HG03439 (cell line): ENCODE measurements at regions not wholly inside any gene's neighbourhood (a gene's known extent, or its start where the extent isn't known, plus 50 kb on each side); places are given as distances from the start of the nearest gene placed in this dataset.
"Not testable (repeated sequence)": the region's sequence is repeated elsewhere in the genome, so short reads cannot be mapped to it uniquely, and the experiment has no call there.

Experiments used
- ATAC-seq: cut with Tn5 transposase; IDR thresholded peaks from one replicate; pipeline ENCODE4 v1.9.1; 2021; ENCODE audit warnings: mild to moderate bottlenecking, moderate library complexity; ENCODE audit not compliant: unreplicated experiment

DNA sequence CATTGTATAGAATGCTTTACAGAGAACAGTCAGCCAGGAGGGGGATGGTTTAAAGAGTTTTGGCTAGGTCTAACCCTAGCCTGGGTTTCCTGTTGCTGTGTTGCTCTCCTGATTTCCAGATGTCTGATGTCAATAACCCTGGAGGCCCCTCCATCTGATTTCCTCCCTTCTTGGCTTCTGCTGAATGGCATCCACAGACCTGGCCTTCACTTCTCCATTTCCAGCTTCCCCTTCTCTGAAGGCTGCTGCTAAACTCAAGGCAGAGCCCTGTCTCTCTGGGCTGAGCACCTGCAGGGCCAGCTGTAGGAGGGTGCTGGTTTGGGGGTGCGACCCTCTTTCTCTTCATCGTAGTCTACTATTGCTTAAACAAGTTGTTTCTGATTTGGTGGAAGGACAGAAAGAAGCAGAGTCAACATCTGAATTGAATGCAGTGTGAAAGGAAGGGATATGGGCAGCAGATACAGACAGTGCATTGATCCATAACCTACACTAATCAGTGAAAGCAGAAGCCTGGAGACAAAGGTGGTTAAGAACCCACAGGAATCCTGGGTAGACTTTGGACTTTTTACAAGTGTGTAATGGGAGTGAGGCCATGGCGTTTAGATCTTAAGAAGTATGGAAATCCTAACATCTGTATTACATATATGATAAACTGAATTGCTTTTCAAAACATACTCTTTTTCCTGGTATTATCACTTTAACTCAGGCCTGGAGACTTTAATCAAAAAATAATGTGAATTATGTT lies 153.6 kb downstream of the HRH4 start:
- ATAC-seq, result no peak

DNA sequence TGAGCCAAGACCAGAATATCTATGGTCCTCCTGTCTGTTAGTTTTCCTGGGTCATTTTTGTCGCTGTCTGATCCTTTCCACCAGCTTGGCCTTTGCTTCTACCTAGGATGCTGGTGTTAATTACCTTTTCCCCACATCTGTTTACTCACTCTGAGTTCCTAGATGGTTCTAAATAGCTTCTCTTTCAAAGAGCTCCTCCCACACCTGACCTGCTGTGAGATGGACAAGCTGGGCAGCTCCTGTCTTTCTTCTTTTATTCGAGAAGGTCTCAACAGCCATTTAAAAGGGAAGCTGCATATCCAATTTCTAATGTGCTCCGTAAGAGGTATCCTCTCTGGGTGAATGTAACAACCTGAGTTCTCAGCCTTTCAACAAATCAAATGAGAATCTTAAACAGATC lies 156.2 kb downstream of the HRH4 start:
- ATAC-seq, result no peak

DNA sequence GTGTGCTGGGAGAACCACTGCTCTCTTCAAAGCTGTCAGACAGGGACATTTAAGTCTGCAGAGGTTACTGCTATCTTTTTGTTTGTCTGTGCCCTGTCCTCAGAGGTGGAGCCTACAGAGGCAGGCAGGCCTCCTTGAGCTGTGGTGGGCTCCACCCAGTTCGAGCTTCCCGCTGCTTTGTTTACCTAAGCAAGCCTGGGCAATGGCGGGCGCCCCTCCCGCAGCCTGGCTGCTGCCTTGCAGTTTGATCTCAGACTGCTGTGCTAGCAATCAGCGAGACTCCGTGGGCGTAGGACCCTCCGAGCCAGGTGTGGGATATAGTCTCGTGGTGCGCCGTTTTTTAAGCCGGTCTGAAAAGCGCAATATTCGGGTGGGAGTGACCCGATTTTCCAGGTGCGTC lies 164.0 kb downstream of the HRH4 start:
- not testable (repeated sequence) for ATAC-seq

DNA sequence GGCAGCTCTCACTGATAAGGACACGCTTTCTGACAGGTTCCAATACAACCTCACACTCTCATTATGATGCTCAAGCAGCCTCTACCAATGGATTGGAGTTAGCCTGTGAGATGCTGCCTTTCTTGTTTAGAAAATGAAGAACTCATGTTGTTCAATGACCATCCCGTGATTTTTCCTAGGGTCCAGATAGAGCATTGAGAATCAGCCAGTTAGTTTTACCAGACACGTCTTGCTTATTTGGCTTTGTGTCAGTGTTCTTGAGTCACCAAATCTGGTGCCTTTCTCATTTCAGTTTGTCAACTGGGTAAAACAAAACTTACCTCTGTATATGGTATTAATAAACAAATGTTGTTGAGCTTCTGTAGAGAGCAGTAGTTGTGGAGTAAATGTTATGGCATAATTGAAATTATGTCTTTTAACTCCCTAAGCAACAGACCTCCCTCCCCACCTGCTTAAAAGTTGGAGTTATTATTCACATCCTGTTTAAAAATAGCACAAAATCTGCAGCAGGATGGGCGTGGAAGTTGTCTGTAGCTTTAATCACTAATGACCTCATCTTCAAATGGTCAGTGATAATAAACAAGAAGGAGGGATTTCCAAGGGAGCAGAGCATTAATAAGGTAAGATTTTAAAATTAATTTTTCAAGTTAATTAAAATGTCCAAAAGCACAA lies 167.3 kb downstream of the HRH4 start:
- no peak for ATAC-seq

DNA sequence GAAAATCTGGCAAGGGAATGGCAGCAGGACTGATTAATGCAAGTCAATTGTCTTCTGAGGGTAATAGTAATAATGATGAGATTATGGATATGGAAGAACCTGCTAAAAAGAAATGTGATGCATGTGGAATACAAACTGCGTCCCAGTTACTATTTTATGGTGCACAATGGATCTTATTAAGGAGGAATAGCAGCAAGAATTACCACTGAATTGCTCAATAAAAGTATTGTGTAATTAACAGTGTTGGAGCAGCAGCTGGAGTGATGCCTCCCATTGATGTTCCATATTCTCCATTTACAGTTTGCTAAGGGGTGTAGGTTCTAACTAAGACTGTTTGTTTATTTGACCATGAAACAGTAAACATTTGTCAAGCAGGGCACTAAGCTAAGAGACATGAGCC lies 167.9 kb downstream of the HRH4 start:
- ATAC-seq, result no peak

DNA sequence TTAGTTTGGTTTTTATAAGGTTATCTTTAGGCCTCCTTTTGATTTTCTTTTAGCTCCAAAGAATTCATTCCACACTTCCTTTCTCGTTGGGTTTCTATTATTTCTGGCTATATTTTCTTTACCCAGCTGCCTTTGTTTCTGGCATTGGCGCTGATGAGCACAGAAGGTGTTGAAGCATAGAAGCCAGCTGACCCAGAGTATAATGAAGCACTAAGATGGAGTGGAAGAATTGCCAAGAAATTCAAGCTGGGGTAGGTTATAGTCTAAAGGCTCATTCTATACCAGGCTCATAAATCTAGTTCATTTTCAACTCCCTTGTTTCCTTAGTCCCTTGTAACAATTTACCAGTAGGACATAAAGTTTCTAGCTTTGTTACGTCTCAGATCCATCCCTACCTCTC lies 169.5 kb downstream of the HRH4 start:
- ATAC-seq, result no peak

DNA sequence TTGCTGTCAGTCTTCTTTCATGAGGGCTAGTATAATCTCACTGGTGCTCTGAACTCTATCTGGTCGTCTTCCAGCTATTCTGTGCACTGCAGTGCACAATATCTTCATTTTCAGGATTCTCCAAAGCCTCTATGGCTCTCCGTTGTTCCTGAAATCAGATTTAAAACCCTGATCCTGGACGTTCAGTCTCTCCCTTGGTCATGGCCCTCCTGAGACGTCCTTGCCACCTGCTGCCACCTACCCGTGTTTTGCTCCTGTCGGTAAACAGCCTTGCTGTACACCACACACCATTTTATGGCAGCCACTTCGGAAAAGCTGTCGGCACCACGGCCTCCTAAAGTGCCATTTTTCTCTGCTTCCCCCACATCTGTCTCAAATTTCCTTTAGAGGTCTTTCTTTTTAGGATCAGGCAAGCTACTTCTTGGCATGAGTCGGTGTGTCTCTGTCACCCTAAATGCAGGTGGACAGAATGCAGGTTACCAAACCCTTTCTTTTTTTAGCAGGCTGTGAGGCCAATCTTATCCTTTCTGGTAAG lies 170.0 kb downstream of the HRH4 start:
- no peak for ATAC-seq

DNA sequence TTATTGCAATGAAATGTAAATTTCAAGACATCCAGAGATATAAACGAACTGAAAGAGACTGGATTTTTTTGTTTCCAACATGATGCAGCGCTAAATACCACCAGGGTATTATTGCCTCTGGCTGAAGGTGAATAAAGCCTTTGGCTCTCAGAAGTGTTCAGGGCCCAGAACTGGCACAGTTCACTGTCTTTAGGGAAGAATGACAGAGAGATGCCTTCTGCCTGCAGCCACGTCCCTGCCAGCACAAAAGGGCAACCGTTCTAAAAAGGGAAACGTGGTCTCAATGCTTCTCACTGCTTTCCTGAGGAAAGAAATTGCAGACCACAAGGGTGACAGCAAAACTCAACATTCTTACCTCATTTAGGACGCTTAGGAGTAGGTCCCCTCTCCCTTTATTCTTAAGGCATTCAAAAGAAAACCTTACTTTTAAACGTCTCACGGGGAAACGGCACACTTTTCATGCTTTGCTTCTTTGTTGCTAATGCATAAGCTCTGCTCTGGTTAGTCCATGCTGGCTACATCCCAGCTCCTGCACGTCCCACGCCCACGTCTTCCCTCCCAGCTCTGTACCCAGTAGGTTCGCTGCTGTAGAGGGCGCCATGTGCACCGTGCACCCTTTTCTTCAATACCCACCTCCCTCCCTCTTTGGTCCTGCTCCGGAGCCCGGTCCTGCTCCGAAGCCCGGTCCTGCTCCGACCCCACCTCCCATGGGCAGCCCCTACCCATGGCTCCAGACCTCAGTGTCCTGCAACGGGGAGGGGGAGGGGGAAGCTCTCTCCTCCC lies 171.0 kb downstream of the HRH4 start:
- ATAC-seq, result no peak

DNA sequence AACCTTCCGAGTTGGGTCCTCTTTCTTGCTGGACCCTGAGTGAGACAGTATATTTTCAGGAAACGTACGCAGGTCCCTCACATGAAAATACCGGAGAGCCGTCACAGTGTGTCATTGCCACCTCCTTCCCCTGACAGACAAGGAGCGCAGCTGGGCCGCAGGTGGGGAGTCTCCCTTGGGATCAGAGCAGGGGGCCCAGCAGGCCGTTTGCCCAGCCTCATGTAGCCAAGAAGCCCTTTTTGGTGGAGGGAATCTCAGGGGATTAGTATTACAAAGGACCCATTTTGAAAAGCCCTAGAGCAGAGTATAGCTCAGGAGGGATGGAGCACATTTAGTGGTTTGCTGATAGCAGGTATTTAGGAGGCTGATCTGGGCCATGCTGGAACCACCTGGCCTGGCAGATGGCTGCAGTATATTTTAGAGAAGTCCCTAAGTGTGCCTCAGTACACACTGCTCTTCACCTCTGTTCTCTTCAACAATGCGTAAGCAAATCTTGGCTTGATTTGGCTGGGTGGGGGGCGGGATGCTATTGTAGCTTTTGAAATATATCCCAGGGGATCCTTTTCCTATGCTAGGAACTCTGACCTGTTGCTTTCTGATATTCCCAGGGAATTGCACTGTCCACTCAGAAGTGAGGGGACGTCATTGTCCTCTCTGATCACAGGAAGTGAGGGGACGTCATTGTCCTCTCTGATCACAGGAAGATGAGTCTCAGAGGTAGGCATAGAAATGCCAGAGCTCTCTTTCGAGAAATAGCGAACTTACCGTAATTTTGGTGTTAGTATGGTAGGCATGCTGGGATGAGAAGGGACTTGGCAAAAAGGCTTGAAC lies 171.9 kb downstream of the HRH4 start:
- no peak for ATAC-seq

DNA sequence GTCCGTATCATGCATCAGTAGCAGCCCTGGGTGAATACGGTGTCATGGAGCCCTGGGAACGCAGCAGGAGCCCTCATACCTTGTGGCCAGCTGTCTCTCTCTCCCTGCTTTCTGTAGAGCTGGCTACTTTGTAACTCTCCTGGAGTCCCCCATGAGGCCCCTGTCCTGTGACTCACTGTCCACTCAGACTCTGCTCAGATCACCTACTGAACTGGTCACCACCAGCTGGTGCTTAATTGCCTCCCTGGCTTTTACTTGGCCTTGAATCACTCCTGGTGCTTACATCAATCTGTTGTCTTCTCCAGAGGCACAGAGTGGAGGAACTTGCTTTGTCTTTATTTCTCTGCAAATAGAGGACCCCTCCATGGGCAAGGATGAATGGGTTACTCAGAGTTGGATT lies 172.7 kb downstream of the HRH4 start:
- no peak for ATAC-seq

DNA sequence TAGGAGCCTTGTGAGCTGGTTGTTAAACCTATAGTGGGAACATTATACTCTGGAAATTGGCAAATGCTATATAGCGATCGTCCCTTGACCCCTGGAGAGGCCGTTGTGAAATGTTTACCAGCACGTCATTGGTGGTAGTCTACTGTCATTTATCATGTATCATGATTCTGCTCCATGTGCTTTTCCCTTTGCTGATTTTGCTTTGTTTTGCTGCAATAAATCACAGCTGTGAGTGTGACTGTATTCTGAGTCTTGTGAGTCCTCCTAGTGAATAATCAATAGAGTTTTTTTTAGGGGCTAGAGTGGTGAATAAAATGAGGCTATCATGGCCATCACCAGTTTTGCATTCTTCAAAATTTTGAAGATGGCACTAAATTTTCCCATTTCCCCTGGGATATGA lies 189.1 kb downstream of the HRH4 start:
- ATAC-seq, result no peak

DNA sequence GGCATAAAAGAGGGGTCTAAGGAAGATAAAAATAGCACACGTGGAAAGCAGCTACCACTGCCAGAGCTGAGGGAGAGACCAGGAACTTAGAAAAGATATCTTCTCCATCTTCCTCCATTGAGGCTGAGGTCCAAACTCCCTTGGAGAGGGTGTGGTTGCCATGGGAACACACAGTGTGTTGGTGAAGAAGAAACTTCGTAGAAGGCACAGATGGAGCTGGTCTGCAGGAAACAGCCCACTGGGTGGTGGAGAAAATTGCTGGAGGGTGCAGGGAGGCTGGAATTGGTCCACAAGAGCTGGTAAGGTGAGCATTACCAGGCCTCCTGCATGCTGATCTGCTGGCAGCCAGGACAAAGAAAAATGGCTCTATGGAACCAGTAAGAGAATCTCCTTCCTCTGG lies 191.0 kb downstream of the HRH4 start:
- no peak for ATAC-seq

DNA sequence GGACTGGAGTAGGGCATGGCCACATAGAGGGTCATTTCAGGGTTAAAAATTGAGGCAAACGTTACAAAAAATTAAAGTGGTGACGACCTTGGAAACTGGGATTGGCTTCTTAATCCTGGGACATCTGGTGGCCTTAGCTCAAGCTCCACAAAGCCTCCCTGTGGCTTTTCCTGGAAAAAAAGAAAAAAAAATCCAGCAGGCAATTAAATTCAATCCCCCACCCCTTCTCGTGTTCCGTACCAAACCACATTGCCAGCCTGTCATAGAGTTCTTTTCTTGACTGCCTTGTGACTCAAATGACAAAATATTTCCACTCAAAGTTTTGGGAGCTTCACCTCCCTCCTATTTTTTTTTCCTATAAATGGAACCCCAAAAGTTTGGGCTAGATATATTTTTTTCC lies 195.6 kb downstream of the HRH4 start:
- no peak for ATAC-seq

DNA sequence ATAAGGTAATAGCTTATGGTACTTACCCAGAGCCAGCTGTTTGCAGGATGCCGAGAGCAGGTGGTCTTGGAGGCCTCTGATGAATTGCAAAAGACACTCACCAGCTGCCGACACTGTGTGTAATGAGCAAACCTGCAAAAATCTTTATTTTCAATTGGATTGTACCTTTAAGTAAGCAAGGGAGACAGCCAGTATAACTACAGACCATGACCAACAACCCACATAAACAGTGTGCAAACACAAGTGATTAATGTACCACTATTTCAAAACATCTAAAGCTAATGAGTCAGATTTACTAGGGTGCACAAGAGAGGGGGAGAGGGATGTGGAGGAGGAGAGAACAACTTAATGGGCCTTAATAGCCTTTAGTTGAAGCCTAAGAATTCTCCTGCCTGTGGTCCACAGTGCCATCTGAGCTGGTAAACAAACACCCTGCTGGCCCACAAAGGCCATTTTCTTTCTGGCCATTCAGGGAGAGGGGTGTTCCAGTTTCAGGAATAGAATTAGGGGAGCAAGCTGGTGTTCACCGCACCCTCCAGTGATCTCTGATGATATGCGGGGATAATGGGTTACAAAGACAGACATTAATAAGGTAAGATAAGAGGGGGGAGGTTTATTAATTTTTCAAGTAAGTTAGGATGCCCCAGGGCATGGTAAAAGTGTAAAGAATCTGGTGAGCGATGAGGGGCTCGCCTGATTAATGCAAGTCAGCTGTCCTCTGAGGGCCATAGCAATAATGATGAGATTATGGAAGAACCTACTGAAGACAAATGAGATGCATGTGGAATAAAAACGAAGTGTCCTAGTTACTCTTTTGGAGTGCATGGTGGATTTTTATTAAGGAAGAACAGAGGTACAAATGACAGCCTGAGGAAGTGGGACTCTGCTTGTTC lies 196.4 kb downstream of the HRH4 start:
- no peak for ATAC-seq

DNA sequence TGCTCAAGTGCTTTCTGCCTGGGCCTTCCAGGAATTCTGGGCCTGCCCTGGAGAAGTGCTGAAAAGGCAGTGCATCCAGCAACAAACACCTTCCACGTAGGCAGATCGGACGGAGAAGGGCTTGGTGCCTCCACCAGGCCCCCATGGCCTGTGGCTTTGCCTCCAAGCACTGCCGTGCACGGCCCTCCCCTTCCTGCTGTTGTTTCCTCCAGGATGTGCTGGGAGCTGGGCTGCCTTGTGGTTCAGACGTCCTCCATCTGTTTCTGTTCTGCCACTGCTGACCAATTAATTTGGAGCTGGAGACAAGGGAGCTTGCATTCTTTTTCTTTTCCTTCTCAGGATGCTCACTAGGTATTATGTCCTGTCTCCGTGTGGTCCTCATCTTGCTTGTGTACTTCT lies 197.0 kb downstream of the HRH4 start:
- no peak for ATAC-seq

DNA sequence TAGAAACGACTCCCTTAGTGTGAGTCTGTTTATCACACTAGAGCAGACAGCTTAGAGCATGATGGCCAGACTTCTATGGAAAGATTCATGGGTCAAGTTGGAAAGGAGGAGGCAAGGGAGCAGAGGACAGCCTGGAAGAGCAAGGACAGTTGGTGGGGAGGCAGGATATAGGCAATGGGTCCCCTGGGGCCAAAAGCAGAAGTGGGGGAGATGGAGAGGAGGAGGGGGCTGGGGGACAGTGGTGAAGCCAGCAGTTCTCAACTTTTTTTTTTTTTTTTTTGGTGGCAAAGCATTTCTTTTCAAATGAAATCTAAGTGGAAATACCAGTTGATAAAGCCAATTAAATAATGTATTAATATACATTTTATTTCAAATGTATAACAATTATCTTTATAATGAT lies 197.9 kb downstream of the HRH4 start:
- no peak for ATAC-seq

DNA sequence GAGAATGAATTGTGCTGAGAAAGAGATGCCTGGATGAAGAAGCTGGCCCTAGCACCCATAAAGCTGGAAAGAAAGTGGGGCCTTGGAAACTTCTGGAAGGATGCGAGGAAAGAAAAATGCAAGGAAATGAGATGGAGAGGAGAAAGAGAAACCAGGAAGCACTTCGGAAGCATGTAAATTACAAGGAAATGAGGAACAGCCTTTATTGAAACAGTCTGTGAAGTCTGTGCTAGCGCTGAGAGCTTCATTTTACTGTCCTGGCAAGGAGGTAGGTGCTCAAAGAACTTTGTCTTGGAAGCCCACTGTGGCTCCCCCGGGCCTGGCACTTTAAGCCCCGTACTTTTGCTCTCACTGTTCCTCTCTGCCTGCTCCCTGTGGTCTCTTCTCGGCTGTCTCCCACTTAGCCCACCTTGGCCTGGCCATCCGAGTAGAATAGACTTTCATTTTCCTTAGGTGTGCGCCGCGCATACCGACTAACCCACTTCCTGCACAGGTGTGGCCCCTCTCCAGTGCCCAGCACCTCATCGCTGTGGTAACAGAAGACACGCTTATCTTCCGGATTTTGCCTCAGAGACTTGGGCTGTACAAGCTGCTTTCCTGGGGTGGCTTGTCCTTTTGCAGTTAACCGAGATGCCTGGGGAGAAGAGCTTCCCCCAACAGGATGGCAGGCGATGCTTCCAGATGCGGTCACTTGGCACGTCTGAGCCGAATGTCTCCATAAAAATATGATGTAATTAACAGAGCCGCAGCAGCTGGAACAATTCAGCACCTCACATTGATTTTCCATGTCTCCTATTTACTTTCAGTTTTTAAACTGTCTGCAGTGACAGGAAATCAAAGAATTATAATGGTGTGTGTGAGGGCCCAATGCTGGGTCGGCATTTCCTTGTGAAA lies 199.6 kb downstream of the HRH4 start:
- ATAC-seq, result no peak

DNA sequence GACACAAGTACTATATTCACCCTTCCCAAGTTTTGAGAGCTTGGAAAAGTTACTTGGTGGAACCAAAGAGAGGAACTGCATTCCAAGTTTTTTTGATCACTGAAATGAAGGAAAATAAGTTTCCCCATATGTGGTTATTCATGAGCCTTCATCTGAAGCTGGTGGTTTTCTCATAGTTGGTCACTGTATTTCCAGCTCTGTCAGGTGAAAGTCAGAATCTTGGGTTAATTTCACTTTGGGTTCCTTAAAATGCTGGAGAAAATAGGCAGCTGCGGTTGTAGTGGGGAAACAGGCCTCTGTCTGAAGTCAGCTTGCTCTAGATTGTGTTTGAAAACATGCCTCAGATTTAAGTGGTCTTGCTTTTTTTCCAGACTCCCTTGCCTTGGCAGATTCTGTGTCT lies 200.5 kb downstream of the HRH4 start:
- ATAC-seq, result no peak

DNA sequence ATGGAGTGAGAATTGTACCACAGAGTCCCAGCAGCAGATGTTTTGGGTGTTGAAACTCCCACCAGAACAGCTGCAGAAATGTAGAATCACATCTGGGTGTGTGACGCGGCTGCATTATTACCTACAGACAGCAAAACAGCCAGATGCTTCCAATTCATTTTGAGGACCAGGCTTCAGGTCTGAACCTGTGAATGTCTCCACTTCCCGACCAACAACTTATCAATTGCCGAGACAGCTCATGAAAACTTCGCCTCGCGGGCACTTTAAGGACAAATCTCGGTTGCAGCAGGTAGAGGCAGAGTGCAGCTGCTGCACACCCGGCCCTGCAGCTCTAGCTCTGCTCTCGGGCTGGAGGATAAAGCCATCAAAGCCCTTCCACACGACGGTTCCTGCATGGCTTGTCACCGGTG lies 202.0 kb downstream of the HRH4 start:
- ATAC-seq, result no peak
